HAP-1 (cell line): ENCODE measurements at regions not wholly inside any gene's neighbourhood (a gene's known extent, or its start where the extent isn't known, plus 50 kb on each side); places are given as distances from the start of the nearest gene placed in this dataset.
"Not testable (repeated sequence)": the region's sequence is repeated elsewhere in the genome, so short reads cannot be mapped to it uniquely, and the experiment has no call there.

Source experiments
- DNase-seq, 2 experiments: peaks; one replicate each; pipeline ENCODE4 v3.0.0-alpha.2; 2016 to 2020; ENCODE audit warnings: low spot score in 2 of 2
- H3K27me3 ChIP-seq: fragments of 250-450 bp; sonication (Bioruptor Pico); 2 replicates; pipeline ENCODE4 v1.5.1; 2020; ENCODE audit warnings: low read depth, mild to moderate bottlenecking, moderate library complexity
- H3K36me3 ChIP-seq: fragments of 250-450 bp; sonication (Bioruptor Pico); replicated peaks from 2 replicates; pipeline ENCODE4 v1.5.1; 2020; ENCODE audit warnings: mild to moderate bottlenecking
- H3K4me1 ChIP-seq: fragments of 250-450 bp; sonication (Bioruptor Pico); 2 replicates; pipeline ENCODE4 v1.5.1; 2020; ENCODE audit warnings: mild to moderate bottlenecking
- H3K4me3 ChIP-seq: fragments of 250-450 bp; sonication (Bioruptor Pico); 2 replicates; pipeline ENCODE4 v1.5.1; 2020; ENCODE audit warnings: mild to moderate bottlenecking, moderate library complexity
- H3K9me3 ChIP-seq: fragments of 250-450 bp; sonication (Bioruptor Pico); 2 replicates; pipeline ENCODE4 v1.5.1; 2020; ENCODE audit warnings: mild to moderate bottlenecking, moderate library complexity
- in situ Hi-C: fragments of 300-500 bp; cut with MboI; formaldehyde crosslinking; loops from 3 replicates; pipeline ENCODE4 v1.14.3; 2020; ENCODE audit warnings: low sequenced_read_pairs, inconsistent platforms, mixed read lengths

GRCh38 chr2:111492995-111493719, 372.4 kb downstream of the BCL2L11 start:
- H3K4me1 ChIP-seq, H3K36me3 ChIP-seq, H3K27me3 ChIP-seq, in situ Hi-C loops, DNase-seq, H3K9me3 ChIP-seq, H3K4me3 ChIP-seq: not testable (repeated sequence)

- in situ Hi-C loops, DNase-seq, H3K36me3 ChIP-seq, H3K4me1 ChIP-seq, H3K9me3 ChIP-seq, H3K27me3 ChIP-seq: not testable (repeated sequence)
- H3K4me3 ChIP-seq: peak overlapping the region; percentile 13; the same call in 1 of the 2 replicates
Observed at GRCh38 chr2:111493720-111494078, 373.0 kb downstream of the BCL2L11 start.

- DNase-seq, H3K4me1 ChIP-seq, H3K27me3 ChIP-seq, H3K36me3 ChIP-seq, in situ Hi-C loops, H3K9me3 ChIP-seq, H3K4me3 ChIP-seq: not testable (repeated sequence)
Observed at GRCh38 chr2:111494288-111494980, 373.7 kb downstream of the BCL2L11 start.

- H3K27me3 ChIP-seq, H3K36me3 ChIP-seq, DNase-seq, H3K4me3 ChIP-seq, in situ Hi-C loops, H3K9me3 ChIP-seq, H3K4me1 ChIP-seq: not testable (repeated sequence)
Observed at GRCh38 chr2:111494981-111495315, 374.2 kb downstream of the BCL2L11 start.

- in situ Hi-C loops, DNase-seq, H3K4me3 ChIP-seq, H3K9me3 ChIP-seq, H3K36me3 ChIP-seq, H3K4me1 ChIP-seq, H3K27me3 ChIP-seq: not testable (repeated sequence)
Observed at GRCh38 chr2:111495636-111496035, 374.9 kb downstream of the BCL2L11 start.

GRCh38 chr2:111496176-111496575, 375.5 kb downstream of the BCL2L11 start:
- H3K4me3 ChIP-seq, H3K4me1 ChIP-seq, H3K27me3 ChIP-seq, H3K36me3 ChIP-seq, in situ Hi-C loops, H3K9me3 ChIP-seq: not testable (repeated sequence)
- DNase-seq: peak in 1 of 2 experiments; percentile 33

- H3K9me3 ChIP-seq, H3K27me3 ChIP-seq, H3K36me3 ChIP-seq, in situ Hi-C loops, H3K4me1 ChIP-seq, H3K4me3 ChIP-seq, DNase-seq: not testable (repeated sequence)
Observed at GRCh38 chr2:111496860-111497259, 376.1 kb downstream of the BCL2L11 start.

GRCh38 chr2:111497270-111497669, 376.6 kb downstream of the BCL2L11 start:
- H3K36me3 ChIP-seq, H3K27me3 ChIP-seq, H3K9me3 ChIP-seq, DNase-seq, H3K4me3 ChIP-seq, H3K4me1 ChIP-seq, in situ Hi-C loops: not testable (repeated sequence)

GRCh38 chr2:111500536-111501062, 379.9 kb downstream of the BCL2L11 start:
- H3K9me3 ChIP-seq, DNase-seq, H3K4me1 ChIP-seq, H3K27me3 ChIP-seq, H3K4me3 ChIP-seq, in situ Hi-C loops, H3K36me3 ChIP-seq: not testable (repeated sequence)

- H3K4me1 ChIP-seq, DNase-seq, H3K36me3 ChIP-seq, H3K4me3 ChIP-seq, H3K9me3 ChIP-seq, in situ Hi-C loops, H3K27me3 ChIP-seq: not testable (repeated sequence)
Observed at GRCh38 chr2:111503844-111504570, 380.0 kb downstream of the ANAPC1 start.

- H3K4me3 ChIP-seq, H3K36me3 ChIP-seq, in situ Hi-C loops, H3K9me3 ChIP-seq, DNase-seq, H3K4me1 ChIP-seq, H3K27me3 ChIP-seq: not testable (repeated sequence)
Observed at GRCh38 chr2:111504571-111504942, 379.4 kb downstream of the ANAPC1 start.

- H3K36me3 ChIP-seq, H3K4me1 ChIP-seq, in situ Hi-C loops, H3K4me3 ChIP-seq, H3K27me3 ChIP-seq, H3K9me3 ChIP-seq, DNase-seq: not testable (repeated sequence)
Observed at GRCh38 chr2:111505267-111505666, 378.7 kb downstream of the ANAPC1 start.

- H3K4me1 ChIP-seq, H3K4me3 ChIP-seq, DNase-seq, H3K36me3 ChIP-seq, in situ Hi-C loops, H3K27me3 ChIP-seq, H3K9me3 ChIP-seq: not testable (repeated sequence)
Observed at GRCh38 chr2:111506936-111507335, 377.1 kb downstream of the ANAPC1 start.

GRCh38 chr2:111509225-111509869, 374.6 kb downstream of the ANAPC1 start:
- H3K4me3 ChIP-seq, H3K9me3 ChIP-seq, H3K36me3 ChIP-seq, H3K27me3 ChIP-seq, in situ Hi-C loops, DNase-seq, H3K4me1 ChIP-seq: not testable (repeated sequence)
